ENCODE measurements at regions not wholly inside any gene's neighbourhood (a gene's known extent, or its start where the extent isn't known, plus 50 kb on each side); places are given as distances from the start of the nearest gene placed in this dataset.
A peak's percentile ranks its signal among the peaks of the same experiment; 100 is the strongest.
"Not testable (repeated sequence)": the region's sequence is repeated elsewhere in the genome, so short reads cannot be mapped to it uniquely, and the experiment has no call there.

- CTCF ChIA-PET = no interaction called here
- no peak overlapping the region for H3K4me3 ChIP-seq (ENCODE audit: low read length)
- H3K27ac ChIP-seq (ENCODE audit: low read depth, low read length) = no peak overlapping the region
- POLR2A ChIA-PET = no interaction called here
- H3K36me3 Mint-ChIP-seq = no peaks in the 10 kb centered on the region
- H3K4me3 Mint-ChIP-seq = no peak overlapping the region
- H3K4me1 ChIP-seq (ENCODE audit: insufficient read depth, low read length) = no peaks in the 10 kb centered on the region
- no peaks in the 10 kb centered on the region for H3K36me3 ChIP-seq (ENCODE audit: insufficient read depth, low read length)
- no peak overlapping the region for H3K27ac Mint-ChIP-seq
- H3K9me3 Mint-ChIP-seq = peaks cover 0 to 37% (median 3%) of the 10 kb centered on the region in 5 donors
- H3K9me3 ChIP-seq (ENCODE audit: low read length) = no peaks in the 10 kb centered on the region
- no peaks in the 10 kb centered on the region for H3K27me3 Mint-ChIP-seq
- no peak for DNase-seq
- H3K27me3 ChIP-seq (ENCODE audit: insufficient read depth, low read length, poor library complexity, severe bottlenecking) = no peaks in the 10 kb centered on the region
- no peaks in the 10 kb centered on the region for H3K4me1 Mint-ChIP-seq
Measured at GRCh38 chr2:52034706-52035105, 1002.8 kb upstream of the NRXN1 start.

- Mint-ChIP-seq H3K27ac (no peak overlapping the region), H3K27me3 (peaks cover 0 to 2% of the 10 kb centered on the region in 2 donors), H3K4me1 (no peaks in the 10 kb centered on the region), H3K9me3 (peaks cover 4 to 16% (median 15%) of the 10 kb centered on the region in 5 donors), H3K36me3 (no peaks in the 10 kb centered on the region), H3K4me3 (no peak overlapping the region)
- no peak for DNase-seq
- POLR2A ChIA-PET = no interaction called here
- H3K9me3 ChIP-seq (ENCODE audit: low read length) = no peaks in the 10 kb centered on the region
- no peak overlapping the region for H3K4me3 ChIP-seq (ENCODE audit: low read length)
- CTCF ChIA-PET = no interaction called here
- H3K27ac ChIP-seq (ENCODE audit: low read depth, low read length) = no peak overlapping the region
- H3K27me3 ChIP-seq (ENCODE audit: insufficient read depth, low read length, poor library complexity, severe bottlenecking) = no peaks in the 10 kb centered on the region
- no peaks in the 10 kb centered on the region for H3K4me1 ChIP-seq (ENCODE audit: insufficient read depth, low read length)
- no peaks in the 10 kb centered on the region for H3K36me3 ChIP-seq (ENCODE audit: insufficient read depth, low read length)
Measured at GRCh38 chr2:52022006-52022405, 990.1 kb upstream of the NRXN1 start.

- Mint-ChIP-seq H3K9me3 (peaks cover 3 to 37% (median 11%) of the 10 kb centered on the region in 5 donors), H3K4me3 (no peak overlapping the region), H3K36me3 (no peaks in the 10 kb centered on the region), H3K4me1 (no peaks in the 10 kb centered on the region), H3K27ac (no peak overlapping the region), H3K27me3 (peaks cover 0 to 3% of the 10 kb centered on the region in 2 donors)
- no peak overlapping the region for H3K27ac ChIP-seq (ENCODE audit: low read depth, low read length)
- H3K4me1 ChIP-seq (ENCODE audit: insufficient read depth, low read length) = no peaks in the 10 kb centered on the region
- H3K36me3 ChIP-seq (ENCODE audit: insufficient read depth, low read length) = no peaks in the 10 kb centered on the region
- POLR2A ChIA-PET = no interaction called here
- H3K4me3 ChIP-seq (ENCODE audit: low read length) = no peak overlapping the region
- CTCF ChIA-PET = no interaction called here
- no peak for DNase-seq
- H3K27me3 ChIP-seq (ENCODE audit: insufficient read depth, low read length, poor library complexity, severe bottlenecking) = no peaks in the 10 kb centered on the region
- H3K9me3 ChIP-seq (ENCODE audit: low read length) = no peaks in the 10 kb centered on the region
Measured at GRCh38 chr2:52017646-52018235, 985.8 kb upstream of the NRXN1 start.

- H3K27ac ChIP-seq (ENCODE audit: low read depth, low read length); H3K27me3 ChIP-seq (ENCODE audit: insufficient read depth, low read length, poor library complexity, severe bottlenecking); CTCF ChIA-PET; H3K4me1 Mint-ChIP-seq; H3K9me3 ChIP-seq (ENCODE audit: low read length); H3K27ac Mint-ChIP-seq; POLR2A ChIA-PET; H3K4me3 Mint-ChIP-seq; H3K4me1 ChIP-seq (ENCODE audit: insufficient read depth, low read length); H3K36me3 ChIP-seq (ENCODE audit: insufficient read depth, low read length); H3K27me3 Mint-ChIP-seq; H3K4me3 ChIP-seq (ENCODE audit: low read length); H3K36me3 Mint-ChIP-seq: not testable (repeated sequence)
- DNase-seq = peak in 1 of 5 donors; percentile 35
- peaks cover 5 to 32% (median 12%) of the 10 kb centered on the region in 5 donors for H3K9me3 Mint-ChIP-seq
Measured at GRCh38 chr2:52006821-52007366, 975.0 kb upstream of the NRXN1 start.

GRCh38 chr2:52000151-52000855 lies 968.4 kb upstream of the NRXN1 start:
- H3K27ac Mint-ChIP-seq = no peak overlapping the region
- no peaks in the 10 kb centered on the region for H3K36me3 ChIP-seq (ENCODE audit: insufficient read depth, low read length)
- peaks cover 8 to 40% (median 12%) of the 10 kb centered on the region in 5 donors for H3K9me3 Mint-ChIP-seq
- H3K27me3 Mint-ChIP-seq = no peaks in the 10 kb centered on the region
- ChIA-PET CTCF (no interaction called here), POLR2A (no interaction called here)
- H3K4me1 Mint-ChIP-seq = no peaks in the 10 kb centered on the region
- H3K9me3 ChIP-seq (ENCODE audit: low read length) = no peaks in the 10 kb centered on the region
- H3K27me3 ChIP-seq (ENCODE audit: insufficient read depth, low read length, poor library complexity, severe bottlenecking) = no peaks in the 10 kb centered on the region
- no peak for DNase-seq
- no peak overlapping the region for H3K27ac ChIP-seq (ENCODE audit: low read depth, low read length)
- H3K4me3 ChIP-seq (ENCODE audit: low read length) = no peak overlapping the region
- H3K4me1 ChIP-seq (ENCODE audit: insufficient read depth, low read length) = no peaks in the 10 kb centered on the region
- H3K36me3 Mint-ChIP-seq = no peaks in the 10 kb centered on the region
- H3K4me3 Mint-ChIP-seq = no peak overlapping the region

- H3K27ac ChIP-seq (ENCODE audit: low read depth, low read length) = no peak overlapping the region
- Mint-ChIP-seq H3K27ac (no peak overlapping the region), H3K36me3 (no peaks in the 10 kb centered on the region), H3K4me3 (no peak overlapping the region), H3K27me3 (no peaks in the 10 kb centered on the region), H3K9me3 (peaks cover 10 to 36% (median 12%) of the 10 kb centered on the region in 5 donors), H3K4me1 (no peaks in the 10 kb centered on the region)
- no peaks in the 10 kb centered on the region for H3K9me3 ChIP-seq (ENCODE audit: low read length)
- no peaks in the 10 kb centered on the region for H3K36me3 ChIP-seq (ENCODE audit: insufficient read depth, low read length)
- no peaks in the 10 kb centered on the region for H3K27me3 ChIP-seq (ENCODE audit: insufficient read depth, low read length, poor library complexity, severe bottlenecking)
- POLR2A ChIA-PET = no interaction called here
- H3K4me1 ChIP-seq (ENCODE audit: insufficient read depth, low read length) = no peaks in the 10 kb centered on the region
- no peak overlapping the region for H3K4me3 ChIP-seq (ENCODE audit: low read length)
- peak in 1 of 5 donors; percentile 18 for DNase-seq
- CTCF ChIA-PET = no interaction called here
Measured at GRCh38 chr2:51998890-51999289, 967.0 kb upstream of the NRXN1 start.

- Histone ChIP-seq H3K9me3 (ENCODE audit: low read length) (no peaks in the 10 kb centered on the region), H3K4me1 (ENCODE audit: insufficient read depth, low read length) (no peaks in the 10 kb centered on the region), H3K36me3 (ENCODE audit: insufficient read depth, low read length) (no peaks in the 10 kb centered on the region), H3K27me3 (ENCODE audit: insufficient read depth, low read length, poor library complexity, severe bottlenecking) (no peaks in the 10 kb centered on the region), H3K4me3 (ENCODE audit: low read length) (no peak overlapping the region), H3K27ac (ENCODE audit: low read depth, low read length) (no peak overlapping the region)
- H3K9me3 Mint-ChIP-seq = peaks cover 10 to 41% (median 12%) of the 10 kb centered on the region in 5 donors
- H3K4me1 Mint-ChIP-seq = no peaks in the 10 kb centered on the region
- H3K36me3 Mint-ChIP-seq = no peaks in the 10 kb centered on the region
- H3K4me3 Mint-ChIP-seq = no peak overlapping the region
- CTCF ChIA-PET = no interaction called here
- POLR2A ChIA-PET = no interaction called here
- no peak overlapping the region for H3K27ac Mint-ChIP-seq
- H3K27me3 Mint-ChIP-seq = no peaks in the 10 kb centered on the region
- DNase-seq = no peak
Measured at GRCh38 chr2:51997571-51997970, 965.6 kb upstream of the NRXN1 start.

GRCh38 chr2:51995293-51995692 lies 963.4 kb upstream of the NRXN1 start:
- Mint-ChIP-seq H3K9me3 (peaks cover 10 to 35% (median 12%) of the 10 kb centered on the region in 5 donors), H3K4me1 (no peaks in the 10 kb centered on the region), H3K36me3 (no peaks in the 10 kb centered on the region), H3K27ac (no peak overlapping the region), H3K27me3 (no peaks in the 10 kb centered on the region), H3K4me3 (no peak overlapping the region)
- H3K4me3 ChIP-seq (ENCODE audit: low read length) = no peak overlapping the region
- no peaks in the 10 kb centered on the region for H3K4me1 ChIP-seq (ENCODE audit: insufficient read depth, low read length)
- ChIA-PET POLR2A (no interaction called here), CTCF (no interaction called here)
- no peaks in the 10 kb centered on the region for H3K9me3 ChIP-seq (ENCODE audit: low read length)
- no peaks in the 10 kb centered on the region for H3K27me3 ChIP-seq (ENCODE audit: insufficient read depth, low read length, poor library complexity, severe bottlenecking)
- H3K36me3 ChIP-seq (ENCODE audit: insufficient read depth, low read length) = no peaks in the 10 kb centered on the region
- H3K27ac ChIP-seq (ENCODE audit: low read depth, low read length) = no peak overlapping the region
- DNase-seq = no peak

Measured in CD8-positive, alpha-beta memory T cell (primary cell).